Middle frontal gyrus (tissue), 1 donor: ENCODE measurements at regions not wholly inside any gene's neighbourhood (a gene's known extent, or its start where the extent isn't known, plus 50 kb on each side); places are given as distances from the start of the nearest gene placed in this dataset.

Experiments
- DNase-seq: peaks from one replicate; pipeline ENCODE4 v3.0.0-alpha.2; 2015; ENCODE audit warnings: low spot score; ENCODE audit errors: extremely low spot score

- no peak for DNase-seq
These were observed 78.4 kb upstream of the NKD1 start for GRCh38 chr16:50469744-50470321.

DNA sequence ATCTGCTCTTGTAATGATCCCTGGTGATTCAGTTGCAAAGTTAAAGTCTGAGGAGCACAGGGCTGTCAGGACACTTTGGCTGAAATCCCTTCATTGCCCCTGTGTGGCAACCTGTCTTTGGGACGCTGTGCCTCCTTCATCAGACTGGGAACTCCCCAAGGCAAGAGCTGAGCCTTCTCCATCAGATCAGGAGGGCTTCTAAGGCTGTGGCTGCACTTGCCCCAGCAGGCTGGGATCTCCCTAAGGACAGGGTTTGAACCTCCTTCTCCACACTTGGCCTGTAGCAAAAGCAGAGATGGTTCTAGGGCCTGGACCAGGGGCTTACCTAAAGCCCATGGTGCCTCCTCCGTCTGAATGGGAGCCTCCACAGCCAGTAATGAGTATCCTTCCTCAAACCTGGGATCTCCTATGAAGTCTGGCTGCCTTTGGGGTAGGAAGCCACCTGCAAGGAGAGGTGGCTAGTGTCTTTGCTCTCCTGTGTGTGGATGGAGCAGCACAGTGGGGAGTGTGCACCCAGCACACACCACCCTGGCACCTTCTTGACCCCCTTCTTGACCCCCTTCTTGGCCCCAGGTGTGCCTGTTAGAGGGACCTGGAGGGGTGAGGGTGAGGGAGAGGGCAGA, 79.0 kb upstream of the NKD1 start:
- no peak for DNase-seq

- no peak for DNase-seq
These were observed 79.5 kb upstream of the NKD1 start for GRCh38 chr16:50468749-50469078.

DNA sequence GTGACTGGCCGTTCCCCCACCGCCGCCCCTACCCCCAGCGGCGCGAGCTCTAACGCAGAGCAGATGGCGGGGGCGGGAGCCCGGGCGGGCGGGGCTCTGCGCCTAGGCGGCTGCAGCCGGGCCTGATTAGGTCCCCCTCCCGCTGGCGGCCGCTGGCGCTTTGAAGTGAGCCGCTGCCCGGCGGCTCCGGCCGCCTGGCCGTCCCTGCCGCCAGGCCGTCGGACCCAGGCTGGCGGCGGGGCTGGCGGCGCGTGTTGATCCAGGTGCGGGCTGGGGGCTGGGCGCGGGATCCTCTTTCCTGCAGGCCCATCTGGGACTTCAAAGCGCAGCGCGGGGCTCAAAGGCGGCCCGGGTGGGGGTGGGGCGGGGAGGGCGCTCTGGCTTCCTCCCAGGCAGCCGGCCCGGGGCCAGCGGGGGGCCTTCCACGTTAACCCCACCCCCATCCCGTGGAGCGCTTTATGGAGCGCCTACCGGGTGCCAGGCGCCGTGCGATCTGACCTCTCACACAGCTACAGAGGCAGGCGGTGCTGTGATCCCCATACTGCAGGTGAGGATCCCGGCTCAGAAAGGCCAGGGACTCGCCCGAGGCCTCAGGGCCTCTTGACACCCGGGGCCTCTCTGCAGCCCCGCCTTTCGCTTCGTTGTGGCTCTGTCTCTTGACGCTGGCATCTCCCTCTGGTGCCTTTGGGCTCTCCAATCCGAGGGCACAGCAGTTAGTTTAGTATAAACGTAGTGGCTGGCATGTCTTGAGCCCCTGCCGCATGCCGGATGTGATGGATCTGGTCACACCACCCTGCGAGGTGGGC, 80.0 kb upstream of the NKD1 start:
- DNase-seq, result no peak

- DNase-seq, result no peak
These were observed 80.6 kb upstream of the NKD1 start for GRCh38 chr16:50467559-50467942.

GRCh38 chr16:50466170-50466569, 82.0 kb upstream of the NKD1 start:
- no peak for DNase-seq

DNA sequence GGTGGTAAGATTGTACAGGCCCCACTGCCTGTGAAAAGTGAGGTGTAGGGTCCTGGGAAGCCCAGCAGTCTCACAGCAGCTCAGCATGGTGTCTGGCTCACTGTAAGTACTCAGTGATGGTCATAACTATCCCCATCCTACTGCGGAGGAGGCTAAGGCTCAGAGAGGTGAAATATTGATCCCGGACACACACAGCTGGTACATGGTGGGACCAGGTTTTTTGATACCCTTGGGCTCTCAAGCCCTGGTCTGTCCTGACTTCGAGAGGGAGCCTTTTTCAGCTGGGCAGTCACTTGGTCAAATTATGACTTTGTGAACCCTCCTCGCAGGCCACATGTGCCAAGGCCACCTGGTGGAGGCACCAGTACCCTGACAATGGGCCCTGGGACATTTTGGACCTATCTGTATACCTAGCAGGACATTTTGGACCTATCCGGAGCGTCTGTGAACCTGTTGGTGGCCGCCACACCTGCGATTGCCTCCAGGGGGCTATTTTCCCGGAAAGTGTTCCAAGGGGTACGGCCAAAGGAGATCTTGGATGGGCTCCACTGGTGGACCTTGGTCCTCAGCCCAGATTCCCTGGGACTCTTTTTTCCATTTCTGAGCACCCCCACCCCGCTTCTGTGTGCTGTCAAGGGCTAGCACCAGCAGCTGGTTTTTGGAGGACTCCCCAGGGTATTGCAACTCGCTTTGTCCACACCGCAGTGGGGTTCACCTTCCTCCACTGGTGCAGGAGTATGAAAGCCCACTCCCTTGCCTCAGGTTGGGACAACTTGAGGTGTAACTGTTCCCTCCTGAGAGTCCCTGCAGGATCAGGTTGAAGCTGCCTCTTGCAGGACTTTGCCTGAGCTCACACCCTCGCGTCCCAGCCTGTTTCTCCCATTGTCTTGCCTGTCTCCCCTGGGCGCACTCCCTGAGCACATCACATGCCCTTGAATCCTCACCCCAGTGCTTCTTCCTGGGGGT, 83.6 kb upstream of the NKD1 start:
- no peak for DNase-seq

DNA sequence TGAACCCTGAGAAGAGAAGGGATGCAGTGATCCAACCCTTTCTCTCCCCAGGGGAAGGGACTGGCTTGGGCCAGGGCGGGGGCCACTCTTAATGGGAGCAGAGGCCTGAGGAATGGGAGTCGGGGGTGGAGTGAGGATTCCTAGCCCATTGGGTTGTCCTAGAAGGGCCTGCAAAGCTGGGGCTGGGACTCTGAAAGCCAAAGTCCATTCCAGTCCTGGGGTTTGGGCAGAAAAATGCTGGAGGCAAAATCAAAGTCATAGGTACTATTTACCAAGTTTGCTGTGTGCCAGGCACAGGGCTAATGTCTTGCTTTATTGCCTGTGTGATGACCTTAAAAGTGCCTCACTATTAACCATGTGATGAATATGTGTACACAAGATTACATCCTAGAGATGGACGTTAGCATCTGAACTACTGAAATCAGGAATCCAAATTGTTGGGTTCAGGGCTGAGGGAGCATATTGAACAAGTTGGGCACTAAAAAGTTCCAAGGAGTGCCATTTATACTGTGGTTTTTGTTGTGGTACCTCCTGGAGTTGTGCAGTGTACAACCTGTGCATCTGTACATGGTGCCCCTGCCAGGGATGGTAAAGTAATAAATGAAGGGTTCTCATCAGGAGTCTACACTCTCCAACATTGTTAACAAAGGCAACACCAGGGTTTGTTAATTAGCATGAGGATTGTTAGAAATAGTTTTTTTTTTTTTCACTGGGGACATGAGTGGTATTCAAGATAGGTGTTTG, 84.4 kb upstream of the NKD1 start:
- DNase-seq, result no peak

DNA sequence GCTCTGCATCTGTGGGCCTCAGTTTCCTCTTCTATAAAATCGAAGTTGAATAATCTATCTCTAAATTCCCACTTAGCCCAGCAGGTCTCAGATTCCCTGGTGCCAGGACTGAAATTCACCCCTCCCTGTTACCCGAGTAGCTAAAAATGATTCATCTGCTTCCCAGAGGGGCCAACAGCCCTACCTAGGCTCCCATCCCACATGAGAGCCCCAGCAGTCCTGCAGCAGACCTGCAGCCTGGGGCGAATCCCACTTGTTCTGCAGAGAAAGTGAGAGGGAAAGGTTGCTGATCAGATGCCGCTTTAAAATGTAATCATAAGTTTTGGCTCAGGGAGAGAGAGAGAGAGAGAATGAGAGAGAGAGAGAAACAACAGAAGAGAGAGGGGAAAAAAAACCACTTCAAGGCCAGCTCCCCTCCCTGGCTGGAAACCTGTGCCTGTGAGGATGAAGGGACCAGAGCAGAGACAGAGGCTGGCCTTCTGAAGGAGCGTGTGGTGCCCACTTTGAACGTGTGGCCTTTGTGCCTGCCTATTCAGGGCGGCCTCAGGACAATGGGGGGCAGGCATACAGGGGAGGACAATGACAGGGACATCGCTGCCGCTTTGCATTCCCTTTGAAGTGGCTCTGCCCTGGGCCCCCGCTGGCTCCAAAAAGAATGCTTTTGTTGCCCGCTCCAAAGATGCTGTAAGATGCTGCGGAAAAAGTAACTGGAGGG, 85.2 kb upstream of the NKD1 start:
- DNase-seq, result no peak

DNA sequence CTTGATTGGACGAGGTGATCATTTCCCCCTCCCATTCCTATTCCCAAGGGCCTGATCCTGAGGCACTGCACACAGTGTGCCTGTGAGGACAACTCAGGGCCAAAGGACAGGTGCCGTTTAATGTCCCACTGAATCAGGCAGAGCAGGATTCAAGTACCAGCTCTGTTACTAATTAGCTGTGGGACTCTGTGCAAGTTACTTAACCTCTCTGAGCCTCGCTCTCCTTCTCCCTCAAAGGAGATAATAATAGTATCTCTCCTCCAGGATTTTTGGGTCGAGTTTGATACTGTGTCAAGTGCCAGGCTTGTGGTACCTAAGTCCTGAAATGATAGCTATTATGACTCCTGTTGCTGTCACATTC, 86.8 kb upstream of the NKD1 start:
- DNase-seq, result no peak

DNA sequence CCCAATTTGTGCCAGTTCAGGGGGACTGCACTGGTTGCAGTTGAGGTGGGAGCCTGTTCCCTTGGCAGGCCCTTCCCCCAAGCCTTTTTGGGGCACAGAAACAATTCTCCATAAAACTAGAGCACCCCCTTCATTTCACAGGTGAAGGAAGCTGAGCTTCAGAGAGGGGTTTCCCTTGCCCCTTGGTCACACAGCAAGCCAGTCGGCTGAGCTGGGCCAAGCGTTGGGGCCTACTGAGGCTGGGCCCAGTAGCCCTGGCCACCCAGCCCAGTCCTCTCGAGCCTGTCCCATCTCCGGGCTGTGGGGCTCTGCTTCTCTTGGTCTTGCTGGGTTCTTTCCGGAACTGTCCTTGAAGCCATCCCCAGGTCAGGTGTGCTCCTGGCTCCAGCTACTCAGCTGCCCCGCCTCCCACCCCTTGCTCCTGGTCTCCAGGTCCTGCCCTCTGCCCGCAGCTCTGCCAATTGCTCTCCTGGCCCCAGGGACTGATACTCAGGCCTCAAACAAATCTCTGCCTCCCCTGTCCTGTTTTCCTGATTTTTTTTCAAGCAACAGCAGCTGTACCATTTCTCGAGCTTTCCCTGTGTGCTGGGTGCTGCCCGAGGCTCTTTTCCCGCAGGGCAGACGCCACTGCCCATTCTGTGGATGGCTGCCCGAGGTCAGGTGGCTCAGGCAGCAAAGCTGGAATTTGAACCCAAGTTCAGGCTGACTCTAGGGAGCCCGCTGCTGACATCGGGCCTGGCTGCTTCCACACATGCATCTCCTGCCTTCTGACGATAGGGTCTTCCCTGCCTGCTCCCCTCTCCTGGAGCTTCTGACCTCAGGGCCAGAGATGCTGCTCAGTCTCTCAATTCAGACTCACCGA, 87.4 kb upstream of the NKD1 start:
- DNase-seq, result no peak

DNA sequence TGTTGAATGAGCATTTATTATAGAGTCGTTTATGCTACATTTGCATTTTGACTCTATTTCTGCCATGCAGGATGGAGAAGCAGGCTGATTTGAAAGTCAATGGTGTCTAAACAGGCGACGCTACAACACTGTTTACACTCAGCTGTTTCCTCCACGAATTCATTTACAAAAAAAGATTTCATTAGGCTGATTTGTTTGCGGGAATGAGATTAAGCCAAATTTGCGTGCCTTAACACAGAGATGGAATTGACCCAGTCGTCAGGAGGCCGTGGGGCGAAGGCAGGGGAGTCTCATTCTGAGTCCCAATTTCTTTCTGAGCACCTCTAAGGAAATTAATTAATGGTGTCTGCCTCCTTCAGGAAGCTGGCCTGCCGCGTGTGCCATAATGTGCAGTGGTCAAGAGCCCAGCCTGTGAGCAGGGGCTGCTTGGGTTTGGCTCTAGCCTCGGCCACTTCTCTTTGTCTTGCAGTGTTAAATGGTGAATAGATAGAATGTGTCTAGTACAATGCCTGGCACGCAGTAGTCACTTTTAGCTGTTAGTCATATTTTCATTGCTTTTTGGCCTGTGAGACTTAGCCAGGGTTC, 88.6 kb upstream of the NKD1 start:
- no peak for DNase-seq

GRCh38 chr16:50458667-50459495, 89.3 kb upstream of the NKD1 start:
- no peak for DNase-seq

- DNase-seq, result no peak
These were observed 89.2 kb upstream of the BRD7 start for GRCh38 chr16:50457979-50458491.

- no peak for DNase-seq
These were observed 88.6 kb upstream of the BRD7 start for GRCh38 chr16:50457423-50457822.

- no peak for DNase-seq
These were observed 86.6 kb upstream of the BRD7 start for GRCh38 chr16:50455288-50455845.

- DNase-seq, result no peak
These were observed 84.7 kb upstream of the BRD7 start for GRCh38 chr16:50453446-50453845.
